H9 (cell line): ENCODE measurements at regions not wholly inside any gene's neighbourhood (a gene's known extent, or its start where the extent isn't known, plus 50 kb on each side); places are given as distances from the start of the nearest gene placed in this dataset.

ENCODE experiments used
- DNase-seq: peaks from one replicate; pipeline ENCODE4 v3.0.0-alpha.2; 2017
- H2AFZ ChIP-seq: one replicate; pipeline ENCODE4 v1.6.1; 2013; ENCODE audit warnings: mild to moderate bottlenecking, low read length, control low read depth, moderate library complexity
- H2AK5ac ChIP-seq: 2 replicates; pipeline ENCODE4 v1.6.1; 2013; ENCODE audit warnings: low read length, control low read depth, mixed read lengths; ENCODE audit not compliant: insufficient read length
- H2BK120ac ChIP-seq: one replicate; pipeline ENCODE4 v1.6.1; 2013; ENCODE audit warnings: low read depth, mild to moderate bottlenecking, low read length, control low read depth, inconsistent platforms; ENCODE audit not compliant: poor library complexity, severe bottlenecking
- H2BK12ac ChIP-seq: 2 replicates; pipeline ENCODE4 v1.6.1; 2013; ENCODE audit warnings: low read length, control low read depth, mixed read lengths, low read depth; ENCODE audit not compliant: insufficient read length
- H2BK15ac ChIP-seq: 2 replicates; pipeline ENCODE4 v1.6.1; 2013; ENCODE audit warnings: low read depth, low read length, control low read depth
- H2BK20ac ChIP-seq: one replicate; pipeline ENCODE4 v1.6.1; 2013; ENCODE audit warnings: low read depth, mild to moderate bottlenecking, low read length, control low read depth, inconsistent platforms; ENCODE audit not compliant: poor library complexity, severe bottlenecking
- H2BK5ac ChIP-seq: 2 replicates; pipeline ENCODE4 v1.6.1; 2013; ENCODE audit warnings: low read length, control low read depth, mixed read lengths; ENCODE audit not compliant: insufficient read length
- H3K14ac ChIP-seq: 2 replicates; pipeline ENCODE4 v1.6.1; 2013; ENCODE audit warnings: low read length, control low read depth; ENCODE audit not compliant: insufficient read depth
- H3K18ac ChIP-seq: 2 replicates; pipeline ENCODE4 v1.6.1; 2013; ENCODE audit warnings: low read depth, mild to moderate bottlenecking, mixed read lengths, low read length, control low read depth; ENCODE audit not compliant: insufficient read length
- H3K23ac ChIP-seq: 2 replicates; pipeline ENCODE4 v1.6.1; 2013; ENCODE audit warnings: low read length, control low read depth, mixed read lengths, low read depth; ENCODE audit not compliant: insufficient read length
- H3K23me2 ChIP-seq: 2 replicates; pipeline ENCODE4 v1.6.1; 2013; ENCODE audit warnings: low read depth, mild to moderate bottlenecking, mixed read lengths, low read length, control low read depth; ENCODE audit not compliant: insufficient read length, poor library complexity, severe bottlenecking
- H3K27ac ChIP-seq: 2 replicates; pipeline ENCODE4 v1.5.1; 2013; ENCODE audit warnings: low read length, control low read depth, mixed read lengths, low read depth; ENCODE audit not compliant: insufficient read length
- H3K27me3 ChIP-seq: 2 replicates; pipeline ENCODE4 v1.6.1; 2013; ENCODE audit warnings: low read length, control low read depth, inconsistent platforms; ENCODE audit not compliant: insufficient read depth
- H3K4ac ChIP-seq: 2 replicates; pipeline ENCODE4 v1.6.1; 2013; ENCODE audit warnings: low read depth, mild to moderate bottlenecking, control low read depth, inconsistent platforms, low read length, moderate library complexity
- H3K4me1 ChIP-seq: 2 replicates; pipeline ENCODE4 v1.6.1; 2013; ENCODE audit warnings: low read length, control low read depth, inconsistent platforms; ENCODE audit not compliant: insufficient read depth
- H3K4me2 ChIP-seq: 2 replicates; pipeline ENCODE4 v1.6.1; 2013; ENCODE audit warnings: low read length, control low read depth, mixed read lengths; ENCODE audit not compliant: insufficient read length, insufficient read depth
- H3K56ac ChIP-seq: 2 replicates; pipeline ENCODE4 v1.6.1; 2013; ENCODE audit warnings: low read depth, mild to moderate bottlenecking, mixed read lengths, low read length, control low read depth; ENCODE audit not compliant: insufficient read length
- H3K79me1 ChIP-seq: 2 replicates; pipeline ENCODE4 v1.6.1; 2013; ENCODE audit warnings: low read depth, mild to moderate bottlenecking, moderate library complexity, low read length, control low read depth, inconsistent platforms; ENCODE audit not compliant: insufficient read depth, poor library complexity, severe bottlenecking
- H3K79me2 ChIP-seq: 2 replicates; pipeline ENCODE4 v1.6.1; 2013; ENCODE audit warnings: low read length, control low read depth, inconsistent platforms; ENCODE audit not compliant: insufficient read depth
- H3K9ac ChIP-seq: 2 replicates; pipeline ENCODE4 v1.6.1; 2013; ENCODE audit warnings: low read length, control low read depth, mixed read lengths; ENCODE audit not compliant: insufficient read length; ENCODE audit errors: extremely low read depth
- H3K9me3 ChIP-seq: one replicate; pipeline ENCODE4 v1.6.1; 2013; ENCODE audit warnings: low read depth, low read length, inconsistent platforms; ENCODE audit not compliant: control insufficient read depth
- H3T11ph ChIP-seq: one replicate; pipeline ENCODE4 v1.6.1; 2013; ENCODE audit warnings: mild to moderate bottlenecking, low read length, control low read depth, inconsistent platforms
- H4K20me1 ChIP-seq: one replicate; pipeline ENCODE4 v1.6.1; 2013; ENCODE audit not compliant: control insufficient read depth, insufficient read length, insufficient read depth
- H4K5ac ChIP-seq: 2 replicates; pipeline ENCODE4 v1.6.1; 2013; ENCODE audit warnings: low read depth, mild to moderate bottlenecking, mixed read lengths, low read length, control low read depth; ENCODE audit not compliant: insufficient read length
- H4K8ac ChIP-seq: replicated peaks from 2 replicates; pipeline ENCODE4 v1.6.1; 2013; ENCODE audit warnings: low read length, control low read depth, mixed read lengths, low read depth; ENCODE audit not compliant: insufficient read length
- H4K91ac ChIP-seq: 2 replicates; pipeline ENCODE4 v1.6.1; 2013; ENCODE audit warnings: low read depth, mild to moderate bottlenecking, moderate library complexity, mixed read lengths, low read length, control low read depth; ENCODE audit not compliant: insufficient read length
- H3K27ac Mint-ChIP-seq, 3 experiments: 2 replicates in 2 of 3; 3 replicates in 1 of 3; pipeline ENCODE4 v1.8.0; 2020 to 2021; ENCODE audit warnings: mixed read lengths in 3 of 3, mild to moderate bottlenecking in 1 of 3, moderate library complexity in 1 of 3
- H3K27me3 Mint-ChIP-seq: 2 replicates; pipeline ENCODE4 v1.8.0; 2021; ENCODE audit warnings: low read depth, mild to moderate bottlenecking, moderate library complexity, mixed read lengths
- H3K36me3 Mint-ChIP-seq, 3 experiments: 2 replicates in 2 of 3; 3 replicates in 1 of 3; pipeline ENCODE4 v1.8.0; 2020 to 2021; ENCODE audit warnings: low read depth in 3 of 3, mixed read lengths in 3 of 3; ENCODE audit not compliant: insufficient read depth in 1 of 3
- H3K4me1 Mint-ChIP-seq, 2 experiments: 2 replicates each; pipeline ENCODE4 v1.8.0; 2020; ENCODE audit warnings: mixed read lengths in 2 of 2
- H3K4me3 Mint-ChIP-seq, 2 experiments: 2 replicates in 1 of 2; 3 replicates in 1 of 2; pipeline ENCODE4 v1.8.0; 2020 to 2021; ENCODE audit warnings: mild to moderate bottlenecking in 2 of 2, mixed read lengths in 2 of 2, moderate library complexity in 1 of 2
- H3K9me3 Mint-ChIP-seq, 2 experiments: 2 replicates in 1 of 2; 3 replicates in 1 of 2; pipeline ENCODE4 v1.8.0; 2020; ENCODE audit warnings: mild to moderate bottlenecking in 2 of 2, mixed read lengths in 2 of 2, moderate library complexity in 1 of 2
- CTCF ChIP-seq: fragments of 200-600 bp; sonication (generic); conservative IDR thresholded peaks from 3 replicates; pipeline ENCODE4 v1.8.0; 2021; ENCODE audit warnings: antibody characterized with exemption, mild to moderate bottlenecking

GRCh38 chr5:120043431-120043830 is 414.1 kb downstream of the FAM170A start:
- Histone ChIP-seq H3K56ac (no peak overlapping the region), H3K4me1 (no peaks in the 10 kb centered on the region), H3K27ac (no peak overlapping the region), H4K20me1 (no peaks in the 10 kb centered on the region), H2BK15ac (no peak overlapping the region), H4K8ac (no peak overlapping the region), H2AFZ (no peak overlapping the region), H3K79me1 (no peaks in the 10 kb centered on the region), H3K4ac (no peak overlapping the region), H2BK120ac (no peak overlapping the region), H2BK20ac (no peak overlapping the region), H3K9me3 (no peaks in the 10 kb centered on the region), H4K91ac (no peak overlapping the region), H3K14ac (no peak overlapping the region), H3K9ac (no peak overlapping the region), H3K23ac (no peak overlapping the region), H3K23me2 (no peaks in the 10 kb centered on the region), H3K18ac (no peak overlapping the region), H3K79me2 (no peaks in the 10 kb centered on the region), H4K5ac (no peak overlapping the region), H3T11ph (no peak overlapping the region), H2AK5ac (no peak overlapping the region), H3K27me3 (no peaks in the 10 kb centered on the region), H3K4me2 (no peak overlapping the region), H2BK12ac (no peak overlapping the region), H2BK5ac (no peak overlapping the region)
- H3K27me3 Mint-ChIP-seq = no peaks in the 10 kb centered on the region
- H3K4me3 Mint-ChIP-seq = no peak overlapping the region
- 0 out of 5 replicates have a peak, but pooled peaks cover 0 to 3% of the 10 kb centered on the region in 2 experiments for H3K9me3 Mint-ChIP-seq
- TF ChIP-seq CTCF = no peak
- no peaks in the 10 kb centered on the region for H3K4me1 Mint-ChIP-seq
- H3K27ac Mint-ChIP-seq = no peak overlapping the region
- H3K36me3 Mint-ChIP-seq = no peaks in the 10 kb centered on the region
- no peak for DNase-seq
